Left ventricle myocardium inferior (tissue), 1 donor: ENCODE measurements at regions not wholly inside any gene's neighbourhood (a gene's known extent, or its start where the extent isn't known, plus 50 kb on each side); places are given as distances from the start of the nearest gene placed in this dataset.

Source experiments
- DNase-seq: peaks from one replicate; pipeline ENCODE4 v3.0.0-alpha.2; 2020
- H3K27ac ChIP-seq: fragments of 200-600 bp; replicated peaks from 2 replicates; pipeline ENCODE4 v1.8.0; 2021
- H3K27me3 ChIP-seq: fragments of 200-600 bp; 2 replicates; pipeline ENCODE4 v1.8.0; 2021; ENCODE audit warnings: low read depth
- H3K36me3 ChIP-seq: fragments of 200-600 bp; 2 replicates; pipeline ENCODE4 v1.8.0; 2021
- H3K4me1 ChIP-seq: fragments of 200-600 bp; 2 replicates; pipeline ENCODE4 v1.8.0; 2021
- H3K4me3 ChIP-seq: fragments of 200-600 bp; 2 replicates; pipeline ENCODE4 v1.8.0; 2021; ENCODE audit warnings: mild to moderate bottlenecking, moderate library complexity
- H3K9me3 ChIP-seq: fragments of 200-600 bp; replicated peaks from 2 replicates; pipeline ENCODE4 v1.8.0; 2021
- intact Hi-C: fragments of 100-400 bp; cut with micrococcal nuclease; formaldehyde crosslinking; loops from one replicate; pipeline ENCODE4 v1.11.0; 2022
- TF ChIP-seq, protein P1 (sequence below): fragments of 200-600 bp; IDR thresholded peaks from 2 replicates; pipeline ENCODE4 v1.8.0; 2021; ENCODE audit warnings: antibody characterized with exemption, mild to moderate bottlenecking, borderline replicate concordance
- donor health status: DM: no; HTN: yes; CAD: no; lungs with severe emphysema.

DNA sequence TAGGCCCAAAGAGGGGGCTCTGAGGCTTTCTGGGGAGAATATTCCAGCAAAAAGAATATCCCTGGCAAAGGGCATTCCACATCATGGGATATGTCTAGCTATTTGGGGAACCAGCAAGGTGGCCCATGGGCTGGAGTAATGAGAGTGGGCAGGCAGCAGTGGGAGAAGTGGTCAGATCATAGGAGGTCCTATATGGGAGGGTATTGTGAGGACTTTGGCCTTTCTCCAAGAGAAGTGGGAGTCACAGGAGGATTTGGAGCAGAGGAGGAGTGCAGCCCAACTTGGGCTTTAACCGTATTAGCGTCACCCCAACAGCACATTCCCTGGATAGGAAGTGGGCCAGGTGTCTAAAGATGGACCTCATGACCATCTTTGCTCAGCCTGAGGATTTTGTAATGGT is 151.4 kb downstream of the ENGASE start:
- no peaks in the 10 kb centered on the region for H3K4me1 ChIP-seq
- peaks cover 86% of the 10 kb centered on the region for H3K27me3 ChIP-seq
- no peak overlapping the region for H3K4me3 ChIP-seq

DNA sequence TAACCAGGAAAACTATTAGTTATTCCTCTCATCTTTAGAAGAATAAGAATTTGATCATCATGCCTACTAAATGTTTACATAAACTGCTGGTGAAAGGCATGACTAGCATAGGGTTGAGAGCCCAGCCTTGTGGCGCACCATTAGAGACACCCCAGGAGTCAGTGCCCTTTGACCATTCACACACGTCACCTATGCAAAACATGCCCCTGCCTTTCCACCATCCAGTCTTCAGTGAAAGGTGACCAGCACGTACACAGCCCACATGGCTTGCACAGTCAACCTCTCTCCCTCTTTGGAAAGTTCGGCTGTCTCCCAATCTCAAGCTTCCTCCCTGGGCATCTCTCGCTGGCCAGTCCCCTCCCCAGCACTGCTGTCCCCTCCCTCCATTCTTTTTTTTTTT is 150.3 kb downstream of the ENGASE start:
- TF ChIP-seq, protein P1, sequence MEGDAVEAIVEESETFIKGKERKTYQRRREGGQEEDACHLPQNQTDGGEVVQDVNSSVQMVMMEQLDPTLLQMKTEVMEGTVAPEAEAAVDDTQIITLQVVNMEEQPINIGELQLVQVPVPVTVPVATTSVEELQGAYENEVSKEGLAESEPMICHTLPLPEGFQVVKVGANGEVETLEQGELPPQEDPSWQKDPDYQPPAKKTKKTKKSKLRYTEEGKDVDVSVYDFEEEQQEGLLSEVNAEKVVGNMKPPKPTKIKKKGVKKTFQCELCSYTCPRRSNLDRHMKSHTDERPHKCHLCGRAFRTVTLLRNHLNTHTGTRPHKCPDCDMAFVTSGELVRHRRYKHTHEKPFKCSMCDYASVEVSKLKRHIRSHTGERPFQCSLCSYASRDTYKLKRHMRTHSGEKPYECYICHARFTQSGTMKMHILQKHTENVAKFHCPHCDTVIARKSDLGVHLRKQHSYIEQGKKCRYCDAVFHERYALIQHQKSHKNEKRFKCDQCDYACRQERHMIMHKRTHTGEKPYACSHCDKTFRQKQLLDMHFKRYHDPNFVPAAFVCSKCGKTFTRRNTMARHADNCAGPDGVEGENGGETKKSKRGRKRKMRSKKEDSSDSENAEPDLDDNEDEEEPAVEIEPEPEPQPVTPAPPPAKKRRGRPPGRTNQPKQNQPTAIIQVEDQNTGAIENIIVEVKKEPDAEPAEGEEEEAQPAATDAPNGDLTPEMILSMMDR, result no peak
- Histone ChIP-seq H3K36me3 (no peaks in the 10 kb centered on the region), H3K4me1 (no peaks in the 10 kb centered on the region), H3K9me3 (no peaks in the 10 kb centered on the region), H3K4me3 (no peak overlapping the region), H3K27me3 (peaks cover 95% of the 10 kb centered on the region), H3K27ac (no peak overlapping the region)
- intact Hi-C loops, result no loop called here
- no peak for DNase-seq

More for the DNA sequence above, 151.4 kb downstream of the ENGASE start:
- H3K36me3 ChIP-seq, result no peaks in the 10 kb centered on the region
- no peak for DNase-seq
- no peaks in the 10 kb centered on the region for H3K9me3 ChIP-seq
- H3K27ac ChIP-seq, result no peak overlapping the region
- TF ChIP-seq, protein P1, result no peak
- intact Hi-C loops, result no loop called here

DNA sequence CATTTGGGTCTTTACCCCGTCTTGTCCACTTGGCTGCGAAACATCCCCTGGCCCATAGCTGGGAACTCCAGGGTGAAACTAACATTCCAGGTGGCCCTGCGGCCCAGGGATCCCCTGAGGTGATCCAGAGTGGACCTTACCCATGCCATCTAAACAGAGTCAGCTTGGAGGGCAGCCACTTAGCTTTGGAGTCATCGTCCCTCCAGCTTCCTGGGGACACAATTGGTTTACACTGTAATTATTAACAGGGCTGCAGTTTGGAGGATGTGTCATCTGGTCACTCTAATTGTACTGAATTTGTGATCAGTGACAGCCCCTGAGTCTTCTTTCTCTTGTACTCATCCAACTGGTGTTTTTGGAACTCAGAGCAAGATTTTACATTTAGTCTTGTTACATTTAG is 149.9 kb downstream of the ENGASE start:
- H3K36me3 ChIP-seq, result no peaks in the 10 kb centered on the region
- no peaks in the 10 kb centered on the region for H3K9me3 ChIP-seq
- no peak for DNase-seq
- intact Hi-C loops, result no loop called here
- H3K27ac ChIP-seq, result no peak overlapping the region
- H3K27me3 ChIP-seq, result peaks cover 95% of the 10 kb centered on the region
- no peak overlapping the region for H3K4me3 ChIP-seq
- H3K4me1 ChIP-seq, result no peaks in the 10 kb centered on the region
- TF ChIP-seq, protein P1, result no peak

DNA sequence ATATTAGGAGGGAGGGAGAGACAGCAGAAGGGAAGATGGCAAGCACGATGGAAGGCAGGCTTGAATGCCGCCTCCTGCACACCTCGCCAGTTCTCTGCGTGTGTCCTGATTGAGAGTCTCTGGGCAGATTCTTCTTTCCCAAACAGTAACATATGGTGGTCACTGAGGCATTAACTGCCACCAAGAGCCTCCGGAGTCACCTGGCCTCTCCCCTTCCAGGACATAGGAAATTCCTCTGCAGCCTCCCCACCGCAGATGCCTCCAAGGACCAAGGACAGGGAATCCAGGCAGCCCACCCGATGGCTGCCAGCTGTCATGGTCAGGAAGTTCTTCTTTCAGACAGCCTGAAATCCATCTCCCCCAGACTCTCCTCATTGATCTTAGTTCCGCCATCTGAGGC is 149.3 kb downstream of the ENGASE start:
- TF ChIP-seq, protein P1, result no peak
- no peaks in the 10 kb centered on the region for H3K4me1 ChIP-seq
- DNase-seq, result no peak
- H3K27ac ChIP-seq, result no peak overlapping the region
- no peaks in the 10 kb centered on the region for H3K36me3 ChIP-seq
- H3K9me3 ChIP-seq, result no peaks in the 10 kb centered on the region
- no peak overlapping the region for H3K4me3 ChIP-seq
- H3K27me3 ChIP-seq, result peaks cover 100% of the 10 kb centered on the region
- intact Hi-C loops, result no loop called here

DNA sequence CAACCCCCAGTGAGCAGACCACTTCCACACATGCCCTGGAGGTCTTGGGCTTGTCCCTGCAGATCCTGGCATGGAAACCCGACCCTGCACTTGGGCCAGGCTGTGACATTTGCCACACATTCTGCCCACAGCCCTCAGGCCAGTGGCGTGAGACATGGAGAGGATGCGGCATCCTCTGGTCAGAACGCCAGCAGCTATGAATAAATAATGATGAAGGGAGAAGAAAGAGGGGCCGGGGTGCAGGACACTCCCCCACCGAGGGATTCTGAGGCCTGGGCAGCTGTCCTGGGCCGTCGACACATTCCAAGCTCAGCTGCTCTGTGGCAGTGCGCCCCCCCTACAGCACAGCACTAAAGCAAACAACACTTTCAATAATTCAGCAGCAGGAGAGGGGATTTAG is 148.8 kb downstream of the ENGASE start:
- H3K4me3 ChIP-seq, result no peak overlapping the region
- no peak overlapping the region for H3K27ac ChIP-seq
- peaks cover 100% of the 10 kb centered on the region for H3K27me3 ChIP-seq
- no peaks in the 10 kb centered on the region for H3K4me1 ChIP-seq
- H3K9me3 ChIP-seq, result no peaks in the 10 kb centered on the region
- H3K36me3 ChIP-seq, result no peaks in the 10 kb centered on the region
- intact Hi-C loops, result no loop called here
- TF ChIP-seq, protein P1, result no peak
- no peak for DNase-seq

DNA sequence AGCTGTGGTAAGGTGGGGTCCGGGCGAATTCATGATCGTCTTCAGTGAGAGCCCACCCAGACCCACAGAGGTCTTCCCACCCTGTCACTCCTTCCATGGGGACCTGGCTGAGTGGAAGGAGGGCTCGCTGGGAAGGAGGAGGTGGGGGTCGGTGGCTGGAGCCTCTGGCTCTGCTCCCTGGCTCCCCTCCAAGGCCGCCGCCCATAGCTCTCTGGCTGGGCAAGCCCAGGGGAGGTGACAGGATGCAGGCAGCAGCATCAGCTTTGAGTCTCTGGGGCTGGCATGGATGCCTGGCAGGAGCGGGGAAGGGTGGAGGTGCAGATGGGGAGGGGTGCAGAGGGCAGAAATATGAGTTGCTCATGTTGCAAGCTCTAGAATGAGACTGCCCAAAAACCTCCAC is 147.0 kb downstream of the ENGASE start:
- H3K27me3 ChIP-seq, result peaks cover 100% of the 10 kb centered on the region
- DNase-seq, result no peak
- H3K4me3 ChIP-seq, result no peak overlapping the region
- TF ChIP-seq, protein P1, result no peak
- intact Hi-C loops, result no loop called here
- H3K4me1 ChIP-seq, result no peaks in the 10 kb centered on the region
- no peaks in the 10 kb centered on the region for H3K36me3 ChIP-seq
- H3K27ac ChIP-seq, result no peak overlapping the region
- no peaks in the 10 kb centered on the region for H3K9me3 ChIP-seq
